ENCODE measurements at regions not wholly inside any gene's neighbourhood (a gene's known extent, or its start where the extent isn't known, plus 50 kb on each side); places are given as distances from the start of the nearest gene placed in this dataset.
"Not testable (repeated sequence)": the region's sequence is repeated elsewhere in the genome, so short reads cannot be mapped to it uniquely, and the experiment has no call there.

DNA sequence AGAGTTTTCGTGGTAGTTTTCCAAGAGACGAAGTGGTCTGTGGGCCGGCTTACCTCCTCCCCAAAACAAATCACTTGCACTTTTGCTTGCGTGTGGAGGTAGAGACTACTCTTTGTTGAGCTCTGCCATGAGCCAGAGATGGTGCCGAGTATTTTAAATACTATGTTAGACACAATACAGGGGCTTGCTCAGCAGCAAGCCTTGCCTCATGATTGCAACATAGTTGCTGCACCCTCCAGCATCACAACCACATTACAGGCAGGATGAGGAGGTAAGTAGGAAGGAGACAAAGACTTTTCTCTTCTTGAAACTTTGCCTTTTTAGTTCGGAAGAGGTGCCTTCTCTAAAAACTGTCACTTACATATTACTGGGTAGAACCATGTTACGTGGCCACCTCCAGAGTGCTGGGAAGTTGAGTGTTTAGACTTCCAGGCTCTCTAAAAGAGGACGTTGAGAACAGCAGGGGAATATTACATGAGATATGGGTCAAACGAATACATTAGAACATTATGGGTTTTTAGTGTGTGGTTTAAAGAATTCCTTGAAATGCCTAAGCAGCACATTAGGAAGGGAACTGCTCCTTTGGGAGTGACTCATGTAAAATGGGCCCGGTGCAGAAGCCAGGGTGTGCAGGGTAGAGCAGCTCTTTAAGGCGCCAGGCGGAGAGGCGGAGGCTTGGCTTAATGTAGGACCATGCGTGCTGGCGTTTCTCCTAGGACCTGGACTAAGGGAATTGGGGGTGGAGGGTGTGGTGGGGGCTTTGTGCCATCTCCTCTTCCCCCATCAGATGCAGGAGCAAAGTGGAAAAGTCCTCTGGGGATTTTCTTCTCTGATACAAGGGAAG is 110.6 kb upstream of the PRMT8 start:
- DNase-seq = no peak

DNA sequence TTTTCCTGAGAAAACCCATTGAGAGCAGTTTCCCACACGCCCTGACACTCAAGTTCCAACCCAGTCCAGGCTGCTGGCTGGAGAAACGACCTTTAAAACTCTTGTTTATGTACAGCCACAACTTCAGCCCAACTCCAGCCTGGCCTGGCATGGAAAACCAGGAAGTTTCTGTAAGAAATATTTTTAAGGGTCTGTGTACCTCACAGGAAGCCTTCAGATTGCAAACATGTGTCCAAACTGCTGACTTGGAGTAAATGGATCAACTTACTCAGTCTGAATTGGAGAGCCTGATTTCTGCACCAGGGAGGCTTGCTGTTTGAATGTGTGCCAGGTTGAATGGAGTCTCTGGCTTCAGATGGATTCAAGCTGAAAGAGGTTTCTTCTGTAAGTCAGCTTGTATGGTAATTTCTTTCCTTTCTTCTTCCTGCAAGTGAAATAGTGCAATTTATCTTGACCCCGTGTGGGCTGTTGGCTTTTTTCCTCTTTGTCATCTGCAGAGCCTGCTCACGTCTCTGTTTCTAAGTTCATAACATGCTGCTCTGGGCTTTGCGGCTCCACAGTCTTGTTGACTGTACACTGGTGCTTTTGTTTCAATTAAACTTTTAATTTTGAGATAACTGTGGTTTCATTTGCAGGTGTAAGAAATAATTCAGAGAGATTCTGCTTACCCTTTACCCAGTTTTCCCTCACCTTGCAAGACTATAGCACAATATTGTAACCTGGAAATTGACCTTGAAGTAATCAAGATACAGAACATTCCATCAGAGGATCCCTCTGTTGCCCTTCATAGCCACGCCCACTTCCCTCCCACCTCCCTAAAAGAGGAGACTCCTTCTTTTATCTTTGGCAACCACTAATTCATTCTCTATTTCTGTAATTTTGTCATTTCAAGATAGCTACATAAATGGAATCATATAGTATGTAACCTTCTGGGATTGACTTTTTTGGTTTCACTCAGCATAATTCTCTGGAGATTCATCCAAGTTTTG is 109.7 kb upstream of the PRMT8 start:
- Histone ChIP-seq H3K36me3 (no peaks in the 10 kb centered on the region), H3K4me1 (no peaks in the 10 kb centered on the region), H3K9me3 (replicated peaks) (no peaks in the 10 kb centered on the region), H3K27me3 (peaks cover 3% of the 10 kb centered on the region; the same call in 1 of the 2 replicates), H3K4me3 (no peak overlapping the region), H3K27ac (no peak overlapping the region)
- DNase-seq = no peak

More for the DNA sequence above, 110.6 kb upstream of the PRMT8 start:
- Histone ChIP-seq H3K27ac (no peak overlapping the region), H3K36me3 (no peaks in the 10 kb centered on the region), H3K9me3 (replicated peaks) (0 out of 2 replicates have a peak, but pooled peaks cover 3% of the 10 kb centered on the region), H3K4me3 (no peak overlapping the region), H3K27me3 (peaks cover 3% of the 10 kb centered on the region; the same call in 1 of the 2 replicates), H3K4me1 (no peaks in the 10 kb centered on the region)

DNA sequence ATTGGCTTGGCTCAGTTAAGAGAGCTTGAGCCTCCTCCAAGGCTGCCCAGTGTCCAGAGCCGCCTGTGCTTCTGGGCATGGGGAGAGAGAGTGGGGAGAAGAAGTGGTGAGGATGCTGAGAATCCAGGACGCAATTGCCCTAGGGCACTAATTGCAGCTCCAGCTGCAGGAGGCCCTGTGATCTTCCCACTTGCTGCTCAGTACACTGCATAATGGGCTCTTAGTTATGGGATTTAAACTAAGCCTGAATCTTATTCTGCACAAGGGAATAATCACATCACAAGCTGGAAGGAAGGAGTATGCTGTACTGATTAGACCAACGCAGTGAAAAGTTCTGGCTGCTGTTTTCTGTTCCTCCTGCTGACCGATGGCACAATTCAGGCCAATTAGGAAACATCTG is 101.0 kb upstream of the PRMT8 start:
- Histone ChIP-seq H3K27me3 (0 out of 2 replicates have a peak, but pooled peaks cover 3% of the 10 kb centered on the region), H3K4me3 (no peak overlapping the region), H3K27ac (no peak overlapping the region), H3K9me3 (replicated peaks) (no peaks in the 10 kb centered on the region), H3K36me3 (no peaks in the 10 kb centered on the region), H3K4me1 (no peaks in the 10 kb centered on the region)
- peak in 1 of 2 experiments; percentile 8 for DNase-seq

DNA sequence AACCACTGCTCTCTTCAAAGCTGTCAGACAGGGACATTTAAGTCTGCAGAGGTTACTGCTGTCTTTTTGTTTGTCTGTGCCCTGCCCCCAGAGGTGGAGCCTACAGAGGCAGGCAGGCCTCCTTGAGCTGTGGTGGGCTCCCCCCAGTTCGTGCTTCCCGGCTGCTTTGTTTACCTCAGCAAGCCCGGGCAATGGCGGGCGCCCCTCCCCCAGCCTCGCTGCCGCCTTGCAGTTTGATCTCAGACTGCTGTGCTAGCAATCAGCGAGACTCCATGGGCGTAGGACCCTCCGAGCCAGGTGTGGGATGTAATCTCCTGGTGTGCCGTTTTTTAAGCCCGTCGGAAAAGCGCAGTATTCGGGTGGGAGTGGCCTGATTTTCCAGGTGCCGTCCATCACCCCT is 93.4 kb upstream of the PRMT8 start:
- H3K9me3 ChIP-seq (replicated peaks); H3K36me3 ChIP-seq; H3K4me3 ChIP-seq; H3K4me1 ChIP-seq; DNase-seq; H3K27ac ChIP-seq; H3K27me3 ChIP-seq: not testable (repeated sequence)

DNA sequence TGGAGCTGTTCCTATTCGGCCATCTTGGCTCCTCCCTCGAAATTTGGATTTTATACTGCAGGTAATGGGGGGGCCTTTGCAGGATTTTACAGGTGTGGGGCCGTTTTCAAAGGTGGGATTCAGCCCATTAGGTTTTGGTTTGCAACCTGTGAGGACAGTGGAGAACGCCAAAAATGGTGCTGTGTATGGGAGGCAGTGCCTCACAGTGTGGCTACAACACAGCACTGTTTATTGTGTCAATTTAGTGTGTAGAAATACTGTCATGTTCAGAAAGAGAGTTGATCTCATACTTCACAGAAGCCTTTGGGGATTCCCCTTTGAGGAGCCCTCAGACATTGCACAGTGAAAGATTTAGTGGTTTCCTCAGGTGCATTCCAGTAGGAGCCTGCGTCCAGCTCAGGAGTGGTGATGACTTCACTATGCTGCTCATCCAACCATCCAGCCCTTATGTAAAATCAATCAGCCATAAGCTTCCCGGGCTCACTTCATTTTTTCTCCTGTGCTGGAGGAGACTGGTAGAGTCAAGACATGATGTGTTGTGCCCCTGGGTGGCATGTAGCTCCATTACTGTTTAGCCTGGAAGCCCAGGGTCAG is 92.7 kb upstream of the PRMT8 start:
- DNase-seq = no peak

DNA sequence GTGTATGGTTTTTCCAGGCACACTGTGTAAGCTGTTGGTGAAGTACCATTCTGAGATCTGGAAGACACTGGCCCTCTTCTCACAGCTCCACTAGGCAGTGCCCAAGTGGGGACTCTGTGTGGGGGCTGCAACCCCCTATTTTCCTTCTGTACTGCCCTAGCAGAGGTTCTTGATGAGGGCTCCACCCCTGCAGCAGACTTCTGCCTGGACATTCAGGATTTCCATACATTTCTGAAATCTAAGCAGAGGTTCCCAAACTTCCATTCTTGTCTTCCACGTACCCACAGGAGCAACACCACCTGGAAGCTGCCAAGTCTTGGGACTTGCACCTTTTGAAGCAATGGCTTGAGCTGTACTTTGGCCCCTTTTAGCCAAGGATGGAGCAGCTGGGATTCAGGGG is 85.2 kb upstream of the PRMT8 start:
- no peak overlapping the region for H3K27ac ChIP-seq

More for the DNA sequence above, 92.7 kb upstream of the PRMT8 start:
- no peak overlapping the region for H3K4me3 ChIP-seq
- H3K9me3 ChIP-seq (replicated peaks) = no peaks in the 10 kb centered on the region
- no peak overlapping the region for H3K27ac ChIP-seq
- no peaks in the 10 kb centered on the region for H3K36me3 ChIP-seq
- H3K4me1 ChIP-seq = no peaks in the 10 kb centered on the region
- no peaks in the 10 kb centered on the region for H3K27me3 ChIP-seq

DNA sequence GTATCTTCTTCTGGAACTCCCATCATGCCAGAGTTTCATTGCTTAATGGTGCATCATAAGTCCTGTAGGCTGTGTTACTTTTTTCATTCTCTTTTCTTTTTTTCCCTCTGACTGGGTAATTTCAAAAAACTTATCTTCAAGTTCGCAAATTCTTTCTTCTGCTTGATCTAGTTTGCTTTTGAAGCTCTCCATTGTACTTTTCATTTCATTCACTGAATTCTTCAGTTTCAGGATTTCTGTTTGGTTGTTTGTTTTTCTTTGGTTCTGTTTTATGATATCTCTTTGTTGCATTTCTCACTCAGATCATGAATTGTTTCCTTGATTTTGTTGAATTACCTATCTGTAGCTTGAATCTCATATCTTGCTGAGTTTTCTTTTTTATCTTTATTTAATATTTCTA is 83.3 kb upstream of the PRMT8 start:
- DNase-seq = no peak
- 0 out of 2 replicates have a peak, but pooled peaks cover 4% of the 10 kb centered on the region for H3K9me3 ChIP-seq (replicated peaks)
- no peak overlapping the region for H3K4me3 ChIP-seq
- H3K27ac ChIP-seq = no peak overlapping the region
- H3K4me1 ChIP-seq = no peaks in the 10 kb centered on the region
- no peaks in the 10 kb centered on the region for H3K36me3 ChIP-seq
- H3K27me3 ChIP-seq = peaks cover 3% of the 10 kb centered on the region; the same call in 1 of the 2 replicates

More for the DNA sequence above, 85.2 kb upstream of the PRMT8 start:
- DNase-seq = no peak
- H3K4me3 ChIP-seq = no peak overlapping the region
- H3K36me3 ChIP-seq = no peaks in the 10 kb centered on the region
- no peaks in the 10 kb centered on the region for H3K4me1 ChIP-seq
- H3K27me3 ChIP-seq = no peaks in the 10 kb centered on the region
- H3K9me3 ChIP-seq (replicated peaks) = 0 out of 2 replicates have a peak, but pooled peaks cover 4% of the 10 kb centered on the region

DNA sequence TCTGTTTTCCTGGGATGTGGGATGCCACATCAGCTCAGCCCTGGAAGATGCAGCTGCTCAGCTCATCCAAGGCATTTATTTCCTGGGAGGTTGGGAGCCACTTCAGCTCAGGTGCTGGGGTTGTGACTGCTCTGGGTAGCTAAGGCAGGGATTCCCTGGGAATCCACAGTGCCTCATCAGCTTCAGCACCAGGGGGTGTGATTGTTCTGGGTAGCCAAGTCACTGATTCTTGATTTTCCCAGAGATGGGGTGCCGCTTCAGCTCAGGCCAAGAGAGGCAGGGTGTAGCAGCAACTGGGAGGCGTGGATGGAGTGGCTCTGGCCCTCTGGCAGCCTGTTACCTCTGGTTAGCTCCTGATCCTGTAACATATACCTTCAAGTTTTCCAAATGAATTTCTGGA is 81.3 kb upstream of the PRMT8 start:
- H3K27ac ChIP-seq = no peak overlapping the region
- H3K36me3 ChIP-seq = no peaks in the 10 kb centered on the region
- H3K9me3 ChIP-seq (replicated peaks) = 0 out of 2 replicates have a peak, but pooled peaks cover 4% of the 10 kb centered on the region
- DNase-seq = no peak
- no peaks in the 10 kb centered on the region for H3K4me1 ChIP-seq
- H3K4me3 ChIP-seq = no peak overlapping the region
- peaks cover 7% of the 10 kb centered on the region; the same call in 1 of the 2 replicates for H3K27me3 ChIP-seq

DNA sequence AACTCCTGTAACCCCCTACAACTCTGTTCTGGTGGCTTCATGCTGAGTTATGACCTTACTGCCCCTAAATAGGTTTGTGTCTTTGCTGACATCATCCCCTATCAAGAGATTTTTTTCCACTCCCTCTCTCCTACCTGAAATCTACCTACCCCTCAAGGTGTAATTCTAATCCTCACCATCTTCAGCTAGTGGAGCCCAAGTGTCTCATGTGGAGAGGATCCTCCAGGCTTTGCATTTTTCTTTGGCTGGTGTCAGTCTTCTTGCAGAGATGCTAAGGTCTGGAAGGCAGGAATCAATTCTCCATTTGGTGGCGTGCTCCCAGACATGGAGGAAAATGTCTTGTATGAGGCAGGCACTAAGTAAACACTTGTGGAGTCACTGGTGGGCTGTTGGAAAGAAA is 74.8 kb upstream of the PRMT8 start:
- no peaks in the 10 kb centered on the region for H3K4me1 ChIP-seq
- H3K27me3 ChIP-seq = peaks cover 7% of the 10 kb centered on the region; the same call in 1 of the 2 replicates
- no peaks in the 10 kb centered on the region for H3K9me3 ChIP-seq (replicated peaks)
- no peak for DNase-seq
- H3K4me3 ChIP-seq = no peak overlapping the region
- H3K27ac ChIP-seq = no peak overlapping the region
- H3K36me3 ChIP-seq = no peaks in the 10 kb centered on the region

DNA sequence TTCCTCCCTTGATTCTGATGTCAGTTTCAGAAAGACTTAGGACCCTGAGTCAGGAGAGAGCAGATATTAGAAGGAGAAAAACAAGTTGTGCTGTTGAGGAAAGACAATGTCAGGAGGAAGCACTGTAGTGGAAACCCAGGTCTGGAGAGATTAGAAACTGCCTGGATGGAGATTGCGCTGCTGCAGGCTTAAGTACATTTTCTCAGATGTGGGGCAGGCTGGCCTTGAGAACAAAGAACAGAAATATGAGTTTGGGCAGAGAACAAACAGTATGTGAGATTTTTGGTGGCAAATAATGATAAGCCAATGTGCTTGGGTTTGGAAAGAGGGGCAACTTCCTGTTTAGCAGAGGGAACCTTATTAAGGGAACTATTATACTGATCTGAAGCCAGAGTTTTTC is 74.3 kb upstream of the PRMT8 start:
- no peaks in the 10 kb centered on the region for H3K9me3 ChIP-seq (replicated peaks)
- H3K4me3 ChIP-seq = no peak overlapping the region
- no peak overlapping the region for H3K27ac ChIP-seq
- H3K36me3 ChIP-seq = no peaks in the 10 kb centered on the region
- H3K4me1 ChIP-seq = no peaks in the 10 kb centered on the region
- DNase-seq = no peak
- peaks cover 7% of the 10 kb centered on the region; the same call in 1 of the 2 replicates for H3K27me3 ChIP-seq

DNA sequence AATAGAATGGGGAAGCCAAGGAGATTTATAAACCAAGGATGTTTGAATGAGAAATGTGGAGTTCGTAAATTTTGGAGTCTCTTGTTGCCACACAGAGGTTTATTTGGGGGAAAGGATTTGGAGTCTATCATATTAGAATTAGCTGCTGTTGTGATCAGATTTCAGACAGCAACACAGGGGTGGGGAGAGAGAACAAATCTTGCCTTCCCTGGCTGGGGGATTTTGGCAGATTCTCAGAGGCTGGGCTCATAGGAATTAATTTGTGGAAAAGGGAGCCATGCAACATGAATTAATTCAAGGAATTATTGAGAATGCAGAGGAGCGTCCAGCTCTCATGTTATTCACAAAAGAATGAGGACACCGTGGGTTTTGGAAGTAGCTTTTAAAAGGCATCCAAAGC is 73.9 kb upstream of the PRMT8 start:
- Histone ChIP-seq H3K9me3 (replicated peaks) (no peaks in the 10 kb centered on the region), H3K36me3 (no peaks in the 10 kb centered on the region), H3K27ac (no peak overlapping the region), H3K4me1 (no peaks in the 10 kb centered on the region), H3K4me3 (no peak overlapping the region), H3K27me3 (peaks cover 5% of the 10 kb centered on the region; the same call in 1 of the 2 replicates)
- DNase-seq = no peak

DNA sequence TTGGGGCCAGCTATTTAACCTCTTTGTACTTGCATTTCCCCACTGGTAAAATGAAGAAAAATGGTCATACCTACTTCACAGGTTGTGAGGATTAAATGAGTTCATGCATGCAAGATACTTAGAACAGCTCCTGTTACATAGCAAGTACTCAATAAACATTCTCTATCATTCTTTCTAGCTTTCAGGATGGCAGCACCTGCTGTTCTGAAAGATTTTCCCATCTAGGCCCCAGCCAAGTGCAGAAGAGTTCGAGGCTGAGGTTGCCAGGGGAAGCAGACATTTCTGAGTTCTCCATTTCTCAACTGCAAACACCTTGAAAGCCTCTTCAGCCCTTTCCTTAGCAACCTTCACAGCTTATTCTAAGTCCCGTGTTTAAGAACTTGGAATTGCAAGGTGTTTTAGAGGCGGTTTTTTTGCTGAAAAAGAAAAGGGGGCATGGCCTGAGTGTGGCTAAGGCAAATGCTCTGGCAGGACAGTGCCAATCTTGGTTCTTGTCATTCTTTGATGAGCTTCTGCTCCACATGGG is 73.0 kb upstream of the PRMT8 start:
- Histone ChIP-seq H3K36me3 (no peaks in the 10 kb centered on the region), H3K4me1 (no peaks in the 10 kb centered on the region), H3K4me3 (no peak overlapping the region), H3K27ac (no peak overlapping the region), H3K27me3 (peaks cover 4% of the 10 kb centered on the region; the same call in 1 of the 2 replicates), H3K9me3 (replicated peaks) (no peaks in the 10 kb centered on the region)
- DNase-seq = no peak

DNA sequence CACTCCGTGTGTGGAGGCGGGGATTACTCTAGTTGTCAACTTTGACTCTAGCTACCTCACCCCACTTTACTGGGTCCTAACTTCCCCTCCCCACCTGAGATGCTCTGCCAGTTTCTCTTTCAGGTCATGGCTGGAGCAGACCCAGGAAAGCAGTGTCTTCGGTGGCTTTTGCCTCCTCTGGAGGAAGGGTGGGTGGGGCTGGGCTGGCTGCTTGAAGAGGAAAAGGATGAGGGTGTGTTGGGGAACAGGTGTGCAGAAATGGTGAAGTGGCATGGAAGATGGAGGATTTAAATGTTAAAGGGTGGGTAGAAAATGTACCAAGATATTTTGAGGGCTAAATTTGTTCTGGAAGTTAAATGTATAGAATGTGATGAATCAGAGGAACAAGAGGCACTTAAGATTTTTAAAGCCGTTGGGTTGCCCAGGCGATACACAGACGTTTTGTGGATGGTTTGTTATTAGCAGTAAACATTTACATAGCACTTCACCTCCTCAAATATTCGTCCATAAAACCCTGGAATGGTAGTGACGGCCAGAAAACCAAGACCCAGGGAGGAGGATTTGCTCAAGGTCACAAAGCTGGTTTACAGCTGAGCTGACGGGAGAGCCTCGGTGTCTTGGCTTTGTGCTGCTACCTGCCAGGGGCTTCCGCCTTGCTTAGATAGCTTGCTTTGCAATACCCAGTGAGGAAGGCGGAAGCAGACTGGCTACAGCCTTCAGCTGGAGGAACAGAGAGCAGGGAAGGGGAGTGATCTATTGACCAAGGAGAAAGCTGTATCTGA is 72.2 kb upstream of the PRMT8 start:
- DNase-seq = no peak
- Histone ChIP-seq H3K4me3 (no peak overlapping the region), H3K27me3 (peaks cover 4% of the 10 kb centered on the region; the same call in 1 of the 2 replicates), H3K9me3 (replicated peaks) (no peaks in the 10 kb centered on the region), H3K36me3 (no peaks in the 10 kb centered on the region), H3K4me1 (no peaks in the 10 kb centered on the region), H3K27ac (no peak overlapping the region)

DNA sequence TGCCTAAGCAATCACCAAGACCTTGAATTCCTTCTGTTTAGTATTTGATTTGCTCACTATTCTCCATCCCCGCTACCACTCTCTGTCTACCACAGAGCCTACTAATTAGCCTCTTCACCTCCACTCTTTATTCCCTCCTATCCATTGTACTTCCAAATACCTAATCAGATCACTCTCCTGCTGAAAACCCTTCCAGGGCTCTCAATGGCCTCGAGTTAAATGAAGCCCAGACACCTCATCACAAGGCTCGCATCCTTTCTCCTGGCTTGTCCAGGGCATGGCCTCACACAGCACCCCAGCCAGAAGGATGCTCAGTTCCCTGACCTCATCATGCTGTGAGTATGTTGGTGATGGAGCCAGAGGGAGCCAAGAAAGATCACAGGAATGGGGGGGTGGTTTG is 71.4 kb upstream of the PRMT8 start:
- no peak for DNase-seq
- H3K27me3 ChIP-seq = no peaks in the 10 kb centered on the region
- no peak overlapping the region for H3K27ac ChIP-seq
- H3K9me3 ChIP-seq (replicated peaks) = no peaks in the 10 kb centered on the region
- no peaks in the 10 kb centered on the region for H3K36me3 ChIP-seq
- no peak overlapping the region for H3K4me3 ChIP-seq
- H3K4me1 ChIP-seq = no peaks in the 10 kb centered on the region

Measured in SJCRH30 (cell line).